GM12891 (cell line): ENCODE measurements at regions not wholly inside any gene's neighbourhood (a gene's known extent, or its start where the extent isn't known, plus 50 kb on each side); places are given as distances from the start of the nearest gene placed in this dataset.

Experiments used
- PAX5 ChIP-seq: IDR thresholded peaks from 2 replicates; pipeline ENCODE4 v1.6.1; 2011; ENCODE audit warnings: low read length, moderate library complexity, mild to moderate bottlenecking; ENCODE audit not compliant: insufficient read depth, severe bottlenecking
- POLR2A ChIP-seq: IDR thresholded peaks from 2 replicates; pipeline ENCODE4 v1.6.1; 2011; ENCODE audit warnings: low read depth, low read length, control low read depth
- POLR2AphosphoS5 ChIP-seq: IDR thresholded peaks from 2 replicates; pipeline ENCODE4 v1.6.1; 2011; ENCODE audit warnings: low read depth, low read length, control low read depth
- SPI1 ChIP-seq: IDR thresholded peaks from 2 replicates; pipeline ENCODE4 v1.6.1; 2011; ENCODE audit warnings: low read depth, low read length, control low read depth
- TAF1 ChIP-seq: IDR thresholded peaks from 2 replicates; pipeline ENCODE4 v1.6.1; 2011; ENCODE audit warnings: low read depth, low read length, control low read depth

DNA sequence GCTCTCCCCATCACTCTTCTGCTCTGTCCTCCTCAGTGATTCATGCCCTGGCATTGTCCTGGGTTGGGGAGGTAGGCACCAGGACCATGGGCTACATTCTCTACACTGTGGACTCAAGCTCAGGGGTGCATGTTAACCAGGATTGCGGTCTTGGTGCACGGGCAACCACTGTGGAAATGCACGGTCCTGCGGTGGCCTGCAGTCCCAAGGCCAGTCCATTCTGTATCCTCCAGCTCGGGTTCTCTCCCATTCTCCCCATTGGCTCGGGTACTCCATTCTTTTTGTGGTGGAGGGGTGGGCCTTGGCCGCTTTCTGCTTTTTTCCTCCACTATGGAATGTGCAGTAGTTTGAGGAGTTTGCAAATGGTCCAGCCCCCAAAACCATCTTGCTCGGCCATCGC, 215.0 kb upstream of the MYT1L start:
- TF ChIP-seq POLR2AphosphoS5 (no peak), TAF1 (no peak), POLR2A (no peak), SPI1 (no peak), PAX5 (no peak)
